Suppressor macrophage treated with lipopolysaccharide for 1 hour (primary cell): ENCODE measurements at regions not wholly inside any gene's neighbourhood (a gene's known extent, or its start where the extent isn't known, plus 50 kb on each side); places are given as distances from the start of the nearest gene placed in this dataset.
"Not testable (repeated sequence)": the region's sequence is repeated elsewhere in the genome, so short reads cannot be mapped to it uniquely, and the experiment has no call there.

Experiments used
- DNase-seq, 3 donors: peaks; one replicate each; pipeline ENCODE4 v3.0.0-alpha.2; 2020 to 2022

DNA sequence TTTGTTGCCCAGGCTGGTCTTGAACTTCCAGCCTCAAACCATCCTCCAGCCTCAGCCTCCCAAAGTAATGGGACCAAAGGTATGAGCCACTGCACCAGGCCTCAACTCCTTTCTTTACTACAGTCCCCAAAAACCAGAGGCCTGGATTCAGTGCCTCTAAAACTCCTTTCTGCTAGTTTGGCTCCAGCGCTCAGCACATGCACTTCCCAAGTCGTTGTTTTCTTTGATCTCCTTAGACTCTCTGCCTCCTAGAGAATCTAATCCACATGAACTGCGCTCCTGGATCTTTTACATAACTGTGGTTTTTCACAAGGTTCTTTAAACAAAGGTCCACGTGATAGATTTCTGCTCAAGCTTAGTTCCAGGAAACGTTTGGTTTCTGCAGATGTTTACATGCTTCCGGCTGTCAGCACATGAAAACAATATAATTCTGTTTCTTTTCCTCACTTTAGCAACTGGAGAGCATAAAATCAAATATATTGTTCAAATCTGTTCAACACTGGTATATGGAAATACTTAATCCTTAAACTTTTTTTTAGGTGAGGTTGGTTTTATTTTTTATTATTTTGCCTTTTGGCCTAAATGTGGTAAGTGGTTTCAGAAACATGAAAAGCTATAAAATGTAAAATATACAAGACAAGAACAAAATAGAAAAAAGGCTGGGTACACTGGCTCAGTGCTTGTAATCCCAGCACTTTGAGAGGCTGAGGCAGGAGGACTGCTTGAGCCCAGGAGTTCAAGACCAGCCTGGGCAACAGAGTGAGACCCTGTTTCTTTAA lies 270.5 kb upstream of the MKLN1 start:
- DNase-seq: peak; percentile 32 to 64 (median 43)

DNA sequence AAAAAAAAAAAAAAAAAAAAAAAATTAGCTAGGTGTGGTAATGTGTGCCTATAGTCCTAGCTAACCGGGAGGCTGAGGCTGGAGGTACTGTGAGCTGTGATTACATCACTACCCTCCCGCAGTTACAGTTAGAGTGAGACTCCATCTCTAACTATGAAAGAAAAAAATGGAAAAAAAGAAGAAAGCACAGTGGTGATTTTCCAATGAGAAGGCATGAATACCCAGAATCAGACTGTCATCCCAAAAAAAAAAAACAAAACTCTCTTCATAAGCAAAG lies 269.9 kb upstream of the MKLN1 start:
- DNase-seq: peak in 1 of 3 donors; percentile 24

DNA sequence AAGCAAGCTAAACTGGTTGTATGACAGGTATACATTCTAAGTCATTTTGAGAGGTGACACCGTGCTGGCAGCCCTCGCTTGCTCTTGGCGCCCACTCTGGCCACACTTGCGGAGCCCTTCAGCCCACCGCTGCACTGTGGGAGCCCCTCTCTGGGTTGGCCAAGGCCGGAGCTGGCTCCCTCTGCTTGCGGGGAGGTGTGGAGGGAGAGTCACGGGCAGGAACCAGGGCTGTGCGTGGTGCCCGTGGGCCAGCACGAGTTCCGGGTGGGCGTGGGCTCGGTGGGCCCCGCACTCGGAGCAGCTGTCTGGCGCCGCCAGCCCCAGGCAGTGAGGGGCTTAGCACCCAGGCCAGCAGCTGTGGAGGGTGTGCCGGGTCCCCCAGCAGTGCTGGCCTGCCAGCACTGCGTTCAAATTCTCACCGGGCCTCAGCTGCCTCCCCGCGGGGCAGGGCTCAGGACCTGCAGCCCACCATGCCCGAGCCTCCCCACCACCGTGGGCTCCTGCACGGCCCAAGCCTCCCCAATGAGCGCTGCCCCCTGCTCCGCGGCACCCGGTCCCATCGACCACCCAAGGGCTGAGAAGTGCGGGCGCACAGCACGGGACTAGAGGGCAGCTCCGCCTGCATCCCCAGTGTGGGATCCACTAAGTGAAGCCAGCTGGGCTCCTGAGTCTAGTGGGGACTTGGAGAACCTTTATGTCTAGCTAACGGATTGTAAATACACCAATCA lies 269.0 kb upstream of the MKLN1 start:
- not testable (repeated sequence) for DNase-seq

DNA sequence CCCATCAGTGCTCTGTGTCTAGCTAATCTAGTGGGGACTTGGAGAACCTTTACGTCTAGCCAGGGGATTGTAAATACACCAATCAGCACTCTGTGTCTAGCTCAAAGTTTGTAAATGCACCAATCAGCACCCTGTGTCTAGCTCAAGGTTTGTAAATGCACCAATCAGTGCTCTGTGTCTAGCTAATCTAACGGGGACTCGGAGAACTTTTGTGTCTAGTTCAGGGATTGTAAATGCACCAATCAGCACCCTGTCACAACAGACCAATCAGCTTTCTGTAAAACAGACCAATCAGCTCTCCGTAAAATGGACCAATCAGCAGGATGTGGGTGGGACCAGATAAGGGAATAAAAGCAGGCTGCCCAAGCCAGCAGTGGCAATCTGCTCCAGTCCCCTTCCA lies 268.3 kb upstream of the MKLN1 start:
- not testable (repeated sequence) for DNase-seq

DNA sequence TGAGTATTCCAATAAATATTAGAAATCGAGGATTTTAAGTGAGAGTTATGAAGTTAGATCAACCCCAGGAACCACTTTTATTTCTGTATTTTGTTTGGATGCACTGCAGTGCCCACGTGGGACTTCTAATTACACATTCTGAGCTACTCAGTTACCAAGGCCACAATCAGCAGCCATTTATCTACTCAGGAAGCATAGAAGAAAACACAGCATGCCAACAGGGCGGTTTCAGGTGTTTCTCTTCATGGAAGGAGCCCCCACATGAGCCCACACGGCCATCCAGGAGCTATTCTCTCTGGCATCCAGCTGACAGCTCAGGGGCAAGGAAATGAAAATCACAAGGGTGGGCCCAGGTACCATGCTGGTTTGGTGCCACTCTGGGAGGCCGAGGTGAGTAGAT lies 266.5 kb upstream of the MKLN1 start:
- no peak for DNase-seq

DNA sequence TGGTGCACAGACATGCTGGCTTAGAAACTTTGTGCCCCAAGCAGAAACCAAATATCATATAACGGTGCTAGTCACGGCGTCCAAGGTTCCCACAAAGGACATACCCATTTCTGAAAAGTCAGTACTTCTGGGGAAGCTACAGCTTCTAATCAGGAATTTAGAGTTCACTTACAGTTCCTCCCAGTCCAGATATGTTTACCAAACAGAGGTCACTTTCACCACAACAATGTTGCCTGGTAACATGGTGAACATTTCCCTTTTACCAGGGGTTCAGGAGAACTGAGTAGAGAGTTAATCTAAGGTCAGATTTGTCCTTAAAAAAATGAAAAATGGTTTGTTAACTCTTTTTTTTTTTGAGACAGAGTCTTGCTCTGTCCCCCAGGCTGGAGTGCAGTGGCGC lies 265.9 kb upstream of the MKLN1 start:
- DNase-seq: no peak

DNA sequence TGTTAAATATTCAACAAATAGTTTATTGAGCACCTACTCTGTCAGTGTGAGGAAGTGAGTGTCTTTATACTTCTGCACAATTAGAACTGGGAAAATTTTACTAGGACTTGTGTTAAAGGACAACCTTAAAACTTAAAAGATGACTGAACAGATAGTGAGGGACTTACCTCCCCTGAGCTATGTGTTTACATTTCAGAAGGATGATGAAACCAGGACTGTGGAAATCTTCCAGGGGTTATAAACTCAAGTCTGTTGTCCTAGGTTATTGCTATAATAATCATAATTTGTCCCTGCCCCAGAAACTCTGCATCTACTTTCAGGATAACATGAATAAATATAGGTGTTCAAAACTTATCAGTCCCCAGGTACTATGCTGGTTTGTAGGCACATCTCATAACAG lies 261.0 kb upstream of the MKLN1 start:
- no peak for DNase-seq

DNA sequence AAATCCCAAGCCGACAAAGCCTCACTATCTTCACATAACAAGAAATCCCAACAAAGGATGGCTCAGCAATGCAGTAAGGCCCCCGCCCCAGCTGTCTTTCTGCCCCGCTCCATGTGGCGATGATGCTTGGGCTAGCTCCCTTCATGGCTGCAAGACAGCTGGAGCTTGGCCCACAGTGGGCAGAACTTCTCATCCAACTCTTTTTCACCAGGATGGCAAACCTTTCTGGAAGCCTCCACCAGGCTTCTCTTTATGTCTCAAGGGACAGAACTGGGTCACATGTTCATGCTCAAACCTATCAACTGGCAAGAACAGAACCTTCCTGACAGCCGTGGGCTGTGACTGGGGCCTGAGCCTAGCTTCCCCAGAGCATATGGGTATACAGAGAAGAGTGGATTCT lies 260.5 kb upstream of the MKLN1 start:
- DNase-seq: no peak

DNA sequence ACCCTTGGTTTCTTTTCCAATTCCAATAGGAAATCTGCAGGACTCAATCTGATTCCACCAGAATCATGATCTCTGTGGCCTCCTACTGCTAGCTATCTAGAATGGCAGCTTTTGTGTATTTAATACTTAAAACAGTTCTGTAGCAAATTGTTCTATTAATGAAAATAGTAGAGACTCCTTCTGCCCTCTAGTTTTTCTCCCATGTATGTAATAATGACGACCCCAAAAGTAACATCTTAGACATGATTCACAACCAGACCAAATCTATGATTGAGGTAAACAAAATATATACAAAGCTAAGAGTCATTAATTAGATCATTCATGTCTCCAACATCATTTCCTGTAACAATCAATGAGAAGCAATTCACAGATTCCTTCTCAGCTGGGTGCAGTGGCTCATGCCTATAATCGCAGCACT lies 259.1 kb upstream of the MKLN1 start:
- DNase-seq: no peak

DNA sequence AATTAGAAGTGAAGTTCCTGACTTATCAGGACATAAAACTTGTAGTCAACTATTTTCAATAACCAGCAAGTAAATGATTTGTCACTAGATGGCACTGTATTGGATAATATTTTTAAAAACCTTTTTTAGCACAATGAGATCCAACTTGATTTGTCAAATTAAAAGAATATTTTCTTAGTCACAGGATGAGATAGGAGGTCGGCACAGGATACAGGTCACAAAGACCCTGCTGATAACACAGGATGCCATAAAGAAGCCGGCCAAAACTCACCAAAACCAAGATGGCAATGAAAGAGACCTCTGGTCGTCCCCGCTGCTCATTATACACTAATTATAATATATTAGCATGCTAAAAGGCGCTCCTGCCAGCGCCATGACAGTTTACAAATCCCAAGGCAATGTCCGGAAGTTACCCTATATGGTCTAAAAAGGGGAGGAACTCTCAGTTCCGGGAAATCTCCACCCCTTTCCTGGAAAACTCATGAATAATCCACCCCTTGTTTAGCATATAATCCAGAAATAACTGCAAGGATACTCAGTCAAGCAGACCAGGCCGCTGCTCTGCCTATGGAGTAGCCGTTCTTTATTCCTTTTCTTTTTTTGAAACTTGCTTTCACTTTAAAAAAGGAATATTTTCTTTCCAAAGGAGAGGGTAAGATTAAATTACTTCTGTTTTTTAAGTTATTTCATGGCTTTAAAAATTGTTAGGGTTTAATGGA lies 255.7 kb upstream of the MKLN1 start:
- DNase-seq: peak; percentile 47 to 78 (median 56)

DNA sequence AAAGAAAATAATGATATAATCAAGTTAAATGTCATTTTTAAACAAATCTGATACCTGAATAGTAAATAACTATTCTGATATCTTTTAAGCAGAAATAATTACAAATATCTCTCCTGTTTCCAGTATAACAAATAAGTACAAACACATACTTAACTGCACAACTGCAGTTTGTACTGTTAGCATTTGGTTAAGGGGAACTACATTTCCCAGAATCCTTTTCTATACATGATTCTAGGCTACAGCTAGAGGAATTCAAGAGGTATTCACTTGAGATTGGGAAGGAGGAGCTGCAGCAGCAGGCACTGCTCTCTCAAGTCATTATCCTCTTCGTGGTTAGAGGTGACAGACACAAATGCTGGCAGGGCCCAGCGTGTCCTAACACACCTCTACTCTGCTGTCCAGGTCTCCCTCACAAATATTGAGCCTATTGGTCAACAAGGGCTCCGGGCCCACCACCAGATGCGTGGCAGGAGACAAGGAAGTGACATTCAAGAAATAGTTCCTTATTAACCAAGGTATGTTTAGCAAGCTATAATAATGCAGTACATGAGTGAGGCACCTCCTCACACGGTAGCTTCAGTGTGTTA lies 255.1 kb upstream of the MKLN1 start:
- peak in 1 of 3 donors; percentile 44 for DNase-seq

DNA sequence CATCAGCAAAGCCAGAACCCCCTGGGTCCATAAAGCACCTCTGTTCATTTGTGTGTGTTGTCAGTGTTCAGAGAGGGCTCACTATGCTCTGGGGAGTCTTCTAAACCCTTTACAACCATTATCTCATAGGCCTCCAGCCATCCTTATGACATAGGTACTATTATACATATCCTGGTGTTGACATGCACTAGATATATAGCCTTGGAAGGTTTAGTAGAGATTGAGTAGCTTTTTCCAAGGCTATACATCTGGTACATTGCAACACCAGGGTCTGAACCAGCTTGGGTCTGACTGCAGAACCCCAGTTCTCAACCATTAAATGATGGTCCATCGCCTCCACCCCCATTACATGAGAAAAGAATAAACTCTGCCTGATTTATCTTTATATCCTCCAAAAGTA lies 253.6 kb upstream of the MKLN1 start:
- DNase-seq: no peak

DNA sequence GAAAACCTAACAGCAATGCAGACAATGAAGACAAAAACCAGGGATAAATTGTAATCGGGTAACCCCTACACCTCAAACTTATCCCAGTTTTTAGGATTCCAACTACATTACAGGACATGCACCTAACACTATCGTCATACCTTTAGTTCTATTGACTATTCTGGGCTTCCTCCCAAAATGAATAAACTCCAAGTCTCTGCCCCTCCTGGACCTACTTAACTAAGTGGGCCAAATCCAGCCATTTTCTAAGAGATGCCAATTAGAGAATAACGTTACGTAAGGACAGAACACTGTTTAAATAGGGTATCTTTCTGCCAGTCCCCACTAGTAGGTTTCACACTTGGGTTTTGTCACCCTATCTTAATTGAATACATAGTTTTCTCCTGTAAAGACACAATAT lies 253.1 kb upstream of the MKLN1 start:
- DNase-seq: no peak

DNA sequence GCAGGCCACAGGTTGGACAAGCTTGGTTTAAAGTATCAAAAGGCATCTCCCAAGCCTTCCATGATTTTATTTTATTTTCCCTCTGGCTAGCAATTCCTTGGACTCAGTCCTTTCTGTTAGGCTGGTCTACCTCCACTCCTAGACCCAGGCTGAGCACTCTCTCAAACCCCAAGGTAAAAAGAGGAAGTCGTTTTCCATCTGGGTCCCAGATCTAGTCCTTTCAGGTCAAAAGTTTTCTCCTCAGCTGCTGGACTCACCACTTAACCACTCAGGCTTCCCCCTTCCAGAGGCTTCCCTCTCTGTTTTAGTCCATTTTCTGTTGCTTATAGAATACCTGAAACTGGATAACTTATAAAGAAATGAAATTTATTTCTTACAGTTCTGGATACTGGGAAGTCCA lies 252.3 kb upstream of the MKLN1 start:
- no peak for DNase-seq

DNA sequence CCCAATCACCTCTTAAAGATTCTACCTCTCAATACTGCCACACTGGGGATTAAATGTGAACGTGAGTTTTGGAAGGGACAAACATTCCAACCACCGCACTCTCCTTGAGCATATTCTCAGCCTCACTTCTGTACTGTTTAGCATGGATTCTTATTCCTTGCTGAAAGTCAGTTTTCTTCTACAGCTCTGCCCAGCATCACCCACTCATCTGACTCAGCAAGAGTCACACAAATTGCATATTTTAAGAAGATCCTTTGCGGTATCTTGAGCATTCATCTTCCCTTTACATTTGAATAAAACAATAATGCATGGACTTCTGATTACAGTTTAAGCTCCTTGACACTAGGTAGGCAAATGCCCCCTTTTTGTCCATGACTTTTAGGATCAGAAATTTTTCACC lies 251.6 kb upstream of the MKLN1 start:
- DNase-seq: peak; percentile 30 to 62 (median 59)

DNA sequence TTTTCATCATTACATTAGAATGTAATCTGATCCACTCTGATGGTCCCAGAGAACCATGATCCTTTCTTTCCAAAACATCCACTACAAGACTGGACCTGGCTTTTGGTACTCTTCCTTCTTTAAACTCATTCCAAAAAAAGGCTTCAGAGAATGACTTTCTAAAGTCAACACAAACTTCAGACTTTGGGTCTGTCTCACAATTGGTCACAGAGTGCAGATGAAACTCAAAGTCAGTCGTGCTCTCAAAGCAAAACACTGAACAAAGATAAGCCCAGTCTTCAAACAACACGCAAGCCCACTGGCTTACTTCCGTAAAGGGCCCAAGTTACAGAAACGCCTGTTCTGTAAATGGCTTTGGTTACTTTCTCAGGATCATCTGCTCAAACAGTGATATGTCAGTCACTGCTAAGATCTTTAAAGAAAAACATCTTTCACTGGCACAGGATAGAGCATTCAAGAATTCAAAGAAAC lies 250.9 kb upstream of the MKLN1 start:
- no peak for DNase-seq

DNA sequence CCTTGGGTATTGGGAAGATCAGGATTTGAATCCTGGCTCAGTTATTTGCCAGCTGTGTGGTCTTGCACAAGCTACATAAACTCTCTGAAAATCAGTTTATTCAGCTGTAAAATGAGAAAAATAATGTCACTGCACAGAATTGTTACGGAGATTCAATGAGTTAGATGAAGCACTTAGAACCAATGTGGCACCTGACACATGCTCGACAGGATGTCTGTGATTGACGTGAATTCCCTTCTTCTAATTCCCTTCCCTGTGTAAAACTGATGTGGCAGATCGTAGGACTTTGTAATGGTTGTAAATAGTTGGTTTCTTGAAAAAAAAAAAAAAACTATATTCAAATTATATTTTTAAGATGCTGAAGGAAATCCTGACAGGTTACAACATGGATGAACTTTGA lies 249.9 kb upstream of the MKLN1 start:
- no peak for DNase-seq

DNA sequence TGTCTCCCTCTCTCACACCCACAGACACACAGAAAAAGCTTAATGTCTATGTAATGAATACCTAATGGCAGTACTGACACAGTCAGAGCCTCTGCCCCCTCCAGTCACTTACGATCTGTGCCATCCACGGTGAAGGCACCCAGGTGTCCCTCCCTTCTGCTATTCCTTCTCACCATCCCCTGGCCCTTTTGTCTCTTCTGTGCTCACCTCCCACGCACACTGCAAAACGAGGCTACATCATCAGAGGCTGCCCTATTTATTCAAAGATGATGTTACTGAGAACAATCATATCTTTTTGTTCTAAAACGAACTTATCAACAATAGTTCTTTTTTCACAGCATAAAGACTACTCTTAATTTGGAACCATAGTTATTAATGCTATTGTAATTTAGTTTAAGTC lies 246.9 kb upstream of the MKLN1 start:
- no peak for DNase-seq

DNA sequence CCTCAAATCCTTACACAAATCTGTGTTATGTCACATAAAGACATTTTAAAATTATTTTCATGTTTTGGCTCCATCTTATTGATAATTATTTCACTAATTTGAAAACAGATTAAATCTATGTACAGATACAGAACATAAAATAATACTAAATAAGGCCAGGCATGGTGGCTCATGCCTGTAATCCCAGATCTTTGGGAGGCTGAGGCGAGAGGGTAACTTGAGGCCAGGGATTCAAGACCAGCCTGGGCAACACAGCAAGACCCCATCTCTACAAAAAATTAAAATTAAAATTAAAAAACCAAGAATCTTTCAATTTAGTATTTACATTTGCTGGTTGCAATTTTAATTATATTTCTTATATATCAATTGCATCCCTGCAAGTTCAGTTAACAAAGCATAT lies 246.4 kb upstream of the MKLN1 start:
- DNase-seq: no peak

DNA sequence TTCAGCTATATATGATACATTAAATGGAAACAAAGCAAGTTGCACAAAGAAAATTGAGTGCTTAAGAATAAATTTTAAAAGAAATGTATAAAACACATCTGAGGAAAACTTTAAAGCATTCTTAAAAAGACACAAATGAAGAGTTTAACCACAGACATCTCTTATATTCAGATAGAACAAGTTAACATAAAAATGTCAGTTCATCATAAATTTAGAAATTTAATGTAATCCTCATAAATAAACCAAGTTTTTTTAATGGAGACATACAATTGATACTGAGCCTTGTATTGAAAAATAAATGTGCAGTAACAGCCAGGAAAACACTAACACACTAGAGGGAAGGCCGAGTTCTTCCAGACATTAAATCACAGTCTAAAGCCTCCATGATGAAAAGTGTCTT lies 243.9 kb upstream of the MKLN1 start:
- no peak for DNase-seq

DNA sequence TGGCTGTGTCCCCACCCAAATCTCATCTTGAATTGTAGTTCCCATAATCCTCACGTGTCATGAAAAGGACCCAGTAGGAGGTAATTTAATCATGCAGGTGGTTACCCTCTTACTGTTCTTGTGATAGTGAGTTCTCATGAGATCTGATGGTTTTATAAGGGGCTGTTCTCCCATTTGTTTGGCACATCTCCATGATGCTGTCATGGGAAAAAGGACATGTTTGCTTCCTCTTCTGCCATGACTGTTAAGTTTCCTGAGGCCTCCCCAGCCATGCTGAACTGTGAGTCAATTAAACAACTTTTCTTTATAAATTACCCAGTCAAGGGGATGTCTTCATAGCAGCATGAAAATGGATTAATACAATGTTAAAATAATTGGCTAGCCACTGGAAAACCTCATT lies 243.3 kb upstream of the MKLN1 start:
- DNase-seq: peak in 1 of 3 donors; percentile 43

DNA sequence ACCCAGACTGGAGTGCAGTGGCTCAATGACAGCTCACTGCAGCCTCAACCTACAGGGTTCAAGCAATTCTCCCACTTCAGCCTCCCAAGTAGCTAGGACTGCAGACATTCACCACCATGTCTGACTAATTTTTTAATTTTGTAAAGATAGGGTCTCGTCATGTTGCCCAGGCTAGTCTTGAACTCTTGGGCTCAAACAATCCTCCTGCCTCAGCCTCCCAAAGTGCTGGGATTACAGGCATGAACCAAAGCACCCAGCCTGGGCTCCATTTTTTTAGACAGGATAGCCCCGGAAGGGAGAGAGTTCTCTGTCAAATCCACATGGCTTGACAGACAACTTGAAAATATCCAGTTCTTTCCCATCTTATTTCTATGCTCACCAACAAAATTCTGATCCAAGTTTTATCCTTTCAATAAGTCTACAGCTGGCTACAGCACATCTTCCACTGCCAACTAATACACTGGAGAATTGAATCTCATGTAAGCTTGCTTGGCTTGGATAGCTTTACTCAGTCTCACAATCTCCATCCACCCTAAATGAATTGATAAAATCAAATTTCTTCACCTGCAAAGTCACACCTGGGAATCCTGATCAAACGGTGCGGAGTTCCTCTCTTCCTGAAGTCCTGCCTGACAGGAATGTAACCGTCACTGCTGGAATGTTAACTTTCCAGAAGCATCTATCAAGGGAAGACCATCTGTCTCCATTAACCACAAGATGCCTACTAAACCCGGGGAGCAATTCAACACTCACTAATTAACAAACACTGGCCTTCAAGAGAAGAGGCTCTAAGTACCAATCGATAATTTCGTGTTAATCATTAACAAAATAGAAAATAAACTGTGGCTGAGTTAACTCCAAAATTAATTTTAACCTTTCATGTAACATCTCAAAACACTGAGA lies 239.7 kb upstream of the MKLN1 start:
- no peak for DNase-seq

DNA sequence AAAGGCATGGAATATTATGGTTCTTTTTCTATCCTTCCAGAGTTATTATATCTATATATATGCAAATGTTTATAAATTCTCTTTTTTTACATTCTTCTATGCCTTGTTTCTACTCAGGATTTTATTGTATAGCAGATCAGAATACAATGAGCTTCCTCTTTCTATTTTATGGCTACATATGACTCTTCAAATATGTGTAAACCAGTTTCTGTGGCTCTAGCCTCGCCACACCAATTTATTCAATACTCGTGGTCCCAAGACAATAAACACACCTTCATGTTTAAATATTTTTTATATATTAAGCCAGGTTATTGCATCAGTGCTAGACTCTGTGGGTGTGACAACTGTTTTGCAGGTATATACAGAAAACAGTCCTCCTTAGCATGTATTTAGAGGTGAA lies 237.5 kb upstream of the MKLN1 start:
- no peak for DNase-seq
